Activated CD4-positive, alpha-beta T cell treated with anti-CD3 and anti-CD28 coated beads, Interleukin-10, Interleukin-2, amounts not matched to agents 100 ng/mL and 50 ng/mL, durations not matched to agents 16 hours and 8 hours (primary cell): ENCODE measurements at regions not wholly inside any gene's neighbourhood (a gene's known extent, or its start where the extent isn't known, plus 50 kb on each side); places are given as distances from the start of the nearest gene placed in this dataset.

Experiments used
- DNase-seq: peaks from one replicate; pipeline ENCODE4 v3.0.0-alpha.2; 2020

GRCh38 chr5:105751908-105752307 lies 1918.8 kb downstream of the EFNA5 start:
- no peak for DNase-seq

- DNase-seq: no peak
Measured at GRCh38 chr5:105745111-105745510, 1925.6 kb downstream of the EFNA5 start.

- no peak for DNase-seq
Measured at GRCh38 chr5:105740242-105740641, 1930.5 kb downstream of the EFNA5 start.

- DNase-seq: no peak
Measured at GRCh38 chr5:105739732-105740131, 1931.0 kb downstream of the EFNA5 start.

- DNase-seq: no peak
Measured at GRCh38 chr5:105735704-105736103, 1935.0 kb downstream of the EFNA5 start.

- no peak for DNase-seq
Measured at GRCh38 chr5:105730982-105731381, 1939.8 kb downstream of the EFNA5 start.

- no peak for DNase-seq
Measured at GRCh38 chr5:105726093-105726492, 1944.6 kb downstream of the EFNA5 start.

- DNase-seq: no peak
Measured at GRCh38 chr5:105708442-105708841, 1962.3 kb downstream of the EFNA5 start.

GRCh38 chr5:105702323-105702722 lies 1968.4 kb downstream of the EFNA5 start:
- no peak for DNase-seq

- no peak for DNase-seq
Measured at GRCh38 chr5:105696440-105696839, 1974.3 kb downstream of the EFNA5 start.

- DNase-seq: no peak
Measured at GRCh38 chr5:105695941-105696340, 1974.8 kb downstream of the EFNA5 start.

- no peak for DNase-seq
Measured at GRCh38 chr5:105689596-105689995, 1981.1 kb downstream of the EFNA5 start.

GRCh38 chr5:105688227-105688792 lies 1982.4 kb downstream of the EFNA5 start:
- DNase-seq: no peak

GRCh38 chr5:105687493-105687892 lies 1983.2 kb downstream of the EFNA5 start:
- DNase-seq: no peak

GRCh38 chr5:105685884-105686283 lies 1984.9 kb downstream of the EFNA5 start:
- no peak for DNase-seq

GRCh38 chr5:105684799-105685198 lies 1985.9 kb downstream of the EFNA5 start:
- no peak for DNase-seq

GRCh38 chr5:105680858-105681475 lies 1989.8 kb downstream of the EFNA5 start:
- no peak for DNase-seq

GRCh38 chr5:105677291-105677690 lies 1993.4 kb downstream of the EFNA5 start:
- DNase-seq: no peak

- DNase-seq: no peak
Measured at GRCh38 chr5:105670596-105670995, 2000.1 kb downstream of the EFNA5 start.

- DNase-seq: no peak
Measured at GRCh38 chr5:105663671-105664070, 2007.1 kb downstream of the EFNA5 start.

- DNase-seq: no peak
Measured at GRCh38 chr5:105659396-105659795, 2011.3 kb downstream of the EFNA5 start.

- DNase-seq: no peak
Measured at GRCh38 chr5:105640328-105640727, 2030.4 kb downstream of the EFNA5 start.

GRCh38 chr5:105639511-105639910 lies 2031.2 kb downstream of the EFNA5 start:
- DNase-seq: no peak

GRCh38 chr5:105639068-105639467 lies 2031.7 kb downstream of the EFNA5 start:
- no peak for DNase-seq

GRCh38 chr5:105638437-105638836 lies 2032.3 kb downstream of the EFNA5 start:
- DNase-seq: no peak
